ENCODE measurements at regions not wholly inside any gene's neighbourhood (a gene's known extent, or its start where the extent isn't known, plus 50 kb on each side); places are given as distances from the start of the nearest gene placed in this dataset.

GRCh38 chr9:99472240-99472915 is 250.3 kb downstream of the SEC61B start:
- Histone ChIP-seq H3K27me3 (ENCODE audit: control insufficient read depth, insufficient read depth, low read length) (no peaks in the 10 kb centered on the region), H3K4me1 (ENCODE audit: control insufficient read depth, insufficient read depth, low read length) (no peaks in the 10 kb centered on the region), H3K4me3 (ENCODE audit: low read length) (no peak overlapping the region), H3K9me3 (ENCODE audit: control insufficient read depth, low read depth, low read length) (no peaks in the 10 kb centered on the region), H3K27ac (ENCODE audit: low read length) (no peak overlapping the region), H3K36me3 (ENCODE audit: control insufficient read depth, insufficient read depth, low read length) (no peaks in the 10 kb centered on the region)
- WGBS (ENCODE audit: insufficient coverage, low lambda C conversion rate) = no CpG with 5 or more reads among the region's 6 CpGs
- no peak for DNase-seq

- Histone ChIP-seq H3K27me3 (ENCODE audit: control insufficient read depth, insufficient read depth, low read length) (no peaks in the 10 kb centered on the region), H3K36me3 (ENCODE audit: control insufficient read depth, insufficient read depth, low read length) (no peaks in the 10 kb centered on the region), H3K4me3 (ENCODE audit: low read length) (no peak overlapping the region), H3K4me1 (ENCODE audit: control insufficient read depth, insufficient read depth, low read length) (no peaks in the 10 kb centered on the region), H3K27ac (ENCODE audit: low read length) (no peak overlapping the region), H3K9me3 (ENCODE audit: control insufficient read depth, low read depth, low read length) (no peaks in the 10 kb centered on the region)
- DNase-seq = no peak
- no CpG with 5 or more reads among the region's 1 CpG for WGBS (ENCODE audit: insufficient coverage, low lambda C conversion rate)
These were observed 250.8 kb downstream of the SEC61B start for GRCh38 chr9:99472916-99473245.

- no peak for DNase-seq
- H3K27me3 ChIP-seq (ENCODE audit: control insufficient read depth, insufficient read depth, low read length) = no peaks in the 10 kb centered on the region
- no peak overlapping the region for H3K27ac ChIP-seq (ENCODE audit: low read length)
- no peaks in the 10 kb centered on the region for H3K36me3 ChIP-seq (ENCODE audit: control insufficient read depth, insufficient read depth, low read length)
- H3K4me3 ChIP-seq (ENCODE audit: low read length) = no peak overlapping the region
- H3K9me3 ChIP-seq (ENCODE audit: control insufficient read depth, low read depth, low read length) = no peaks in the 10 kb centered on the region
- no peaks in the 10 kb centered on the region for H3K4me1 ChIP-seq (ENCODE audit: control insufficient read depth, insufficient read depth, low read length)
These were observed 252.1 kb downstream of the SEC61B start for GRCh38 chr9:99474186-99474585.

GRCh38 chr9:99475401-99476065 is 253.5 kb downstream of the SEC61B start:
- DNase-seq = peak; percentile 46 to 63
- no CpG with 5 or more reads among the region's 3 CpGs for WGBS (ENCODE audit: insufficient coverage, low lambda C conversion rate)

GRCh38 chr9:99478469-99479027 is 256.5 kb downstream of the SEC61B start:
- Histone ChIP-seq H3K4me1 (ENCODE audit: control insufficient read depth, insufficient read depth, low read length) (no peaks in the 10 kb centered on the region), H3K9me3 (ENCODE audit: control insufficient read depth, low read depth, low read length) (no peaks in the 10 kb centered on the region), H3K27ac (ENCODE audit: low read length) (no peak overlapping the region), H3K27me3 (ENCODE audit: control insufficient read depth, insufficient read depth, low read length) (no peaks in the 10 kb centered on the region), H3K4me3 (ENCODE audit: low read length) (no peak overlapping the region), H3K36me3 (ENCODE audit: control insufficient read depth, insufficient read depth, low read length) (no peaks in the 10 kb centered on the region)
- no peak for DNase-seq
- WGBS (ENCODE audit: insufficient coverage, low lambda C conversion rate) = no CpG with 5 or more reads among the region's 10 CpGs

More at GRCh38 chr9:99475401-99476065, 253.5 kb downstream of the SEC61B start:
- no peaks in the 10 kb centered on the region for H3K4me1 ChIP-seq (ENCODE audit: control insufficient read depth, insufficient read depth, low read length)
- no peak overlapping the region for H3K4me3 ChIP-seq (ENCODE audit: low read length)
- H3K36me3 ChIP-seq (ENCODE audit: control insufficient read depth, insufficient read depth, low read length) = no peaks in the 10 kb centered on the region
- no peak overlapping the region for H3K27ac ChIP-seq (ENCODE audit: low read length)
- no peaks in the 10 kb centered on the region for H3K9me3 ChIP-seq (ENCODE audit: control insufficient read depth, low read depth, low read length)
- no peaks in the 10 kb centered on the region for H3K27me3 ChIP-seq (ENCODE audit: control insufficient read depth, insufficient read depth, low read length)

GRCh38 chr9:99479929-99480328 is 257.8 kb downstream of the SEC61B start:
- H3K9me3 ChIP-seq (ENCODE audit: control insufficient read depth, low read depth, low read length) = no peaks in the 10 kb centered on the region
- no peaks in the 10 kb centered on the region for H3K36me3 ChIP-seq (ENCODE audit: control insufficient read depth, insufficient read depth, low read length)
- no CpG with 5 or more reads among the region's 3 CpGs for WGBS (ENCODE audit: insufficient coverage, low lambda C conversion rate)
- H3K4me1 ChIP-seq (ENCODE audit: control insufficient read depth, insufficient read depth, low read length) = no peaks in the 10 kb centered on the region
- H3K27me3 ChIP-seq (ENCODE audit: control insufficient read depth, insufficient read depth, low read length) = no peaks in the 10 kb centered on the region
- no peak overlapping the region for H3K27ac ChIP-seq (ENCODE audit: low read length)
- no peak overlapping the region for H3K4me3 ChIP-seq (ENCODE audit: low read length)
- DNase-seq = no peak

- H3K36me3 ChIP-seq (ENCODE audit: control insufficient read depth, insufficient read depth, low read length) = no peaks in the 10 kb centered on the region
- H3K4me3 ChIP-seq (ENCODE audit: low read length) = no peak overlapping the region
- H3K27ac ChIP-seq (ENCODE audit: low read length) = no peak overlapping the region
- 79% methylated on average over 2 of the region's 2 CpGs for WGBS (ENCODE audit: insufficient coverage, low lambda C conversion rate)
- H3K9me3 ChIP-seq (ENCODE audit: control insufficient read depth, low read depth, low read length) = no peaks in the 10 kb centered on the region
- H3K4me1 ChIP-seq (ENCODE audit: control insufficient read depth, insufficient read depth, low read length) = no peaks in the 10 kb centered on the region
- H3K27me3 ChIP-seq (ENCODE audit: control insufficient read depth, insufficient read depth, low read length) = no peaks in the 10 kb centered on the region
- no peak for DNase-seq
These were observed 263.4 kb downstream of the SEC61B start for GRCh38 chr9:99485459-99485858.

- no peak overlapping the region for H3K27ac ChIP-seq (ENCODE audit: low read length)
- no peak for DNase-seq
- no peaks in the 10 kb centered on the region for H3K4me1 ChIP-seq (ENCODE audit: control insufficient read depth, insufficient read depth, low read length)
- no peaks in the 10 kb centered on the region for H3K36me3 ChIP-seq (ENCODE audit: control insufficient read depth, insufficient read depth, low read length)
- no peak overlapping the region for H3K4me3 ChIP-seq (ENCODE audit: low read length)
- no peaks in the 10 kb centered on the region for H3K9me3 ChIP-seq (ENCODE audit: control insufficient read depth, low read depth, low read length)
- H3K27me3 ChIP-seq (ENCODE audit: control insufficient read depth, insufficient read depth, low read length) = no peaks in the 10 kb centered on the region
These were observed 264.6 kb downstream of the SEC61B start for GRCh38 chr9:99486684-99487083.

GRCh38 chr9:99488131-99489059 is 266.3 kb downstream of the SEC61B start:
- no peaks in the 10 kb centered on the region for H3K36me3 ChIP-seq (ENCODE audit: control insufficient read depth, insufficient read depth, low read length)
- no CpG with 5 or more reads among the region's 7 CpGs for WGBS (ENCODE audit: insufficient coverage, low lambda C conversion rate)

GRCh38 chr9:99489060-99489413 is 267.0 kb downstream of the SEC61B start:
- DNase-seq = no peak
- H3K9me3 ChIP-seq (ENCODE audit: control insufficient read depth, low read depth, low read length) = no peaks in the 10 kb centered on the region
- H3K4me3 ChIP-seq (ENCODE audit: low read length) = no peak overlapping the region
- no peaks in the 10 kb centered on the region for H3K36me3 ChIP-seq (ENCODE audit: control insufficient read depth, insufficient read depth, low read length)
- H3K4me1 ChIP-seq (ENCODE audit: control insufficient read depth, insufficient read depth, low read length) = no peaks in the 10 kb centered on the region
- H3K27ac ChIP-seq (ENCODE audit: low read length) = no peak overlapping the region
- no peaks in the 10 kb centered on the region for H3K27me3 ChIP-seq (ENCODE audit: control insufficient read depth, insufficient read depth, low read length)

More at GRCh38 chr9:99488131-99489059, 266.3 kb downstream of the SEC61B start:
- Histone ChIP-seq H3K27ac (ENCODE audit: low read length) (no peak overlapping the region), H3K9me3 (ENCODE audit: control insufficient read depth, low read depth, low read length) (no peaks in the 10 kb centered on the region), H3K4me1 (ENCODE audit: control insufficient read depth, insufficient read depth, low read length) (no peaks in the 10 kb centered on the region), H3K27me3 (ENCODE audit: control insufficient read depth, insufficient read depth, low read length) (no peaks in the 10 kb centered on the region), H3K4me3 (ENCODE audit: low read length) (no peak overlapping the region)
- no peak for DNase-seq
